PC-9 (cell line): ENCODE measurements at regions not wholly inside any gene's neighbourhood (a gene's known extent, or its start where the extent isn't known, plus 50 kb on each side); places are given as distances from the start of the nearest gene placed in this dataset.

Source experiments
- BruUV-seq: library from RNA; stranded (reverse); fragments of 400-500 nt; replicated peaks from 2 replicates; lab custom pipeline; 2021; lab: Mats Ljungman, UMichigan
- CTCF ChIA-PET: fragments of 300-600 bp; sonication (Branson Sonifier 250); formaldehyde crosslinking; loops from one replicate; lab custom pipeline; 2022; ENCODE audit warnings: antibody characterized with exemption; lab: Charles Lee
- POLR2A ChIA-PET: fragments of 300-600 bp; sonication (Branson Sonifier 250); formaldehyde crosslinking; loops from one replicate; lab custom pipeline; 2022; ENCODE audit warnings: antibody characterized with exemption; ENCODE audit not compliant: unreplicated experiment; lab: Charles Lee
- DNase-seq, 2 experiments: peaks; one replicate each; pipeline versions ENCODE4 v3.0.0 to v3.0.0-alpha.2; 2015 to 2022; ENCODE audit warnings: mixed read lengths in 1 of 2
- H2AFZ ChIP-seq: fragments of 200-600 bp; sonication (generic); 2 replicates; pipeline ENCODE4 v1.8.1; 2017; ENCODE audit warnings: antibody characterized with exemption
- H3F3A ChIP-seq: fragments of 200-600 bp; sonication (generic); 2 replicates; pipeline ENCODE4 v1.8.1; 2017; ENCODE audit warnings: antibody characterized with exemption, mild to moderate bottlenecking, low read depth; ENCODE audit not compliant: insufficient read depth
- H3K27ac ChIP-seq: fragments of 200-600 bp; sonication (generic); 2 replicates; pipeline ENCODE4 v1.6.1; 2016; ENCODE audit warnings: mixed run types
- H3K27me3 ChIP-seq: fragments of 200-600 bp; sonication (generic); 2 replicates; pipeline ENCODE4 v1.6.1; 2016; ENCODE audit warnings: low read depth, mixed run types; ENCODE audit not compliant: insufficient read depth
- H3K36me3 ChIP-seq: fragments of 200-600 bp; sonication (generic); 2 replicates; pipeline ENCODE4 v1.6.1; 2016; ENCODE audit warnings: low read depth, mixed run types
- H3K4me1 ChIP-seq: fragments of 200-600 bp; sonication (generic); replicated peaks from 2 replicates; pipeline ENCODE4 v1.6.1; 2016; ENCODE audit warnings: mixed run types; ENCODE audit not compliant: insufficient read depth
- H3K4me2 ChIP-seq: fragments of 200-600 bp; sonication (generic); 2 replicates; pipeline ENCODE4 v1.6.1; 2017; ENCODE audit warnings: mixed run types
- H3K4me3 ChIP-seq: fragments of 200-600 bp; sonication (generic); 2 replicates; pipeline ENCODE4 v1.6.1; 2016; ENCODE audit warnings: mixed run types
- H3K79me2 ChIP-seq: fragments of 200-600 bp; sonication (generic); 2 replicates; pipeline ENCODE4 v1.6.1; 2017; ENCODE audit warnings: low read depth, mixed run types
- H3K9me2 ChIP-seq: fragments of 200-600 bp; sonication (generic); 2 replicates; pipeline ENCODE4 v1.8.1; 2017; ENCODE audit warnings: mild to moderate bottlenecking; ENCODE audit not compliant: insufficient read depth
- H3K9me3 ChIP-seq: fragments of 200-600 bp; sonication (generic); 2 replicates; pipeline ENCODE4 v1.8.1; 2016; ENCODE audit warnings: low read depth; ENCODE audit not compliant: insufficient read depth
- H4K20me1 ChIP-seq: fragments of 200-600 bp; sonication (generic); 2 replicates; pipeline ENCODE4 v1.8.1; 2017; ENCODE audit not compliant: insufficient read depth
- EZH2 ChIP-seq: fragments of 200-600 bp; sonication (generic); IDR thresholded peaks from 2 replicates; pipeline ENCODE4 v1.8.0; 2017; ENCODE audit warnings: antibody characterized with exemption, low read depth
- intact Hi-C: fragments of 100-400 bp; cut with micrococcal nuclease; formaldehyde crosslinking; loops from one replicate; pipeline ENCODE4 v1.10.0; 2022; ENCODE audit not compliant: unreplicated experiment
- TF ChIP-seq, protein P1 (sequence below): fragments of 200-600 bp; sonication (generic); conservative IDR thresholded peaks from 2 replicates; pipeline ENCODE4 v1.6.1; 2017; ENCODE audit warnings: mixed run types, antibody characterized with exemption, mild to moderate bottlenecking, moderate library complexity

GRCh38 chr1:43054961-43055360 lies 96.3 kb upstream of the SLC2A1 start:
- H3K9me2 ChIP-seq, result no peaks in the 10 kb centered on the region
- H3K79me2 ChIP-seq, result no peaks in the 10 kb centered on the region
- H3K27ac ChIP-seq, result no peak overlapping the region
- H3K4me3 ChIP-seq, result no peak overlapping the region
- no peaks in the 10 kb centered on the region for H3F3A ChIP-seq
- DNase-seq, result no peak
- no peaks in the 10 kb centered on the region for H3K9me3 ChIP-seq
- no peaks in the 10 kb centered on the region for H4K20me1 ChIP-seq
- TF ChIP-seq, protein P1, sequence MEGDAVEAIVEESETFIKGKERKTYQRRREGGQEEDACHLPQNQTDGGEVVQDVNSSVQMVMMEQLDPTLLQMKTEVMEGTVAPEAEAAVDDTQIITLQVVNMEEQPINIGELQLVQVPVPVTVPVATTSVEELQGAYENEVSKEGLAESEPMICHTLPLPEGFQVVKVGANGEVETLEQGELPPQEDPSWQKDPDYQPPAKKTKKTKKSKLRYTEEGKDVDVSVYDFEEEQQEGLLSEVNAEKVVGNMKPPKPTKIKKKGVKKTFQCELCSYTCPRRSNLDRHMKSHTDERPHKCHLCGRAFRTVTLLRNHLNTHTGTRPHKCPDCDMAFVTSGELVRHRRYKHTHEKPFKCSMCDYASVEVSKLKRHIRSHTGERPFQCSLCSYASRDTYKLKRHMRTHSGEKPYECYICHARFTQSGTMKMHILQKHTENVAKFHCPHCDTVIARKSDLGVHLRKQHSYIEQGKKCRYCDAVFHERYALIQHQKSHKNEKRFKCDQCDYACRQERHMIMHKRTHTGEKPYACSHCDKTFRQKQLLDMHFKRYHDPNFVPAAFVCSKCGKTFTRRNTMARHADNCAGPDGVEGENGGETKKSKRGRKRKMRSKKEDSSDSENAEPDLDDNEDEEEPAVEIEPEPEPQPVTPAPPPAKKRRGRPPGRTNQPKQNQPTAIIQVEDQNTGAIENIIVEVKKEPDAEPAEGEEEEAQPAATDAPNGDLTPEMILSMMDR, result no peak
- TF ChIP-seq EZH2, result no peak
- ChIA-PET POLR2A (no interaction called here), CTCF (interaction anchor here (0.7 kb wide), 1 partner anchor 1494 kb away, joined by 3 read pairs; no protein-coding TSS in a partner anchor)
- no TSS peak for BruUV-seq
- H3K4me2 ChIP-seq, result no peak overlapping the region
- intact Hi-C loops, result no loop called here
- H3K4me1 ChIP-seq, result no peaks in the 10 kb centered on the region
- no peak overlapping the region for H2AFZ ChIP-seq
- no peaks in the 10 kb centered on the region for H3K27me3 ChIP-seq
- H3K36me3 ChIP-seq, result no peaks in the 10 kb centered on the region

GRCh38 chr1:43052786-43053439 lies 94.2 kb upstream of the SLC2A1 start:
- DNase-seq, result no peak
- TF ChIP-seq, protein P1, result no peak
- TF ChIP-seq EZH2, result no peak
- no peaks in the 10 kb centered on the region for H3K4me1 ChIP-seq
- ChIA-PET POLR2A (interaction anchor here (0.6 kb wide), 1 partner anchor 494 kb away, joined by 7 read pairs; no protein-coding TSS in a partner anchor), CTCF (no interaction called here)
- H3K4me2 ChIP-seq, result no peak overlapping the region
- H3K27me3 ChIP-seq, result no peaks in the 10 kb centered on the region
- no peaks in the 10 kb centered on the region for H3K9me2 ChIP-seq
- H2AFZ ChIP-seq, result no peak overlapping the region
- H3K4me3 ChIP-seq, result no peak overlapping the region
- H3K27ac ChIP-seq, result no peak overlapping the region
- H3K79me2 ChIP-seq, result no peaks in the 10 kb centered on the region
- H3K9me3 ChIP-seq, result no peaks in the 10 kb centered on the region
- H3K36me3 ChIP-seq, result no peaks in the 10 kb centered on the region
- H3F3A ChIP-seq, result no peaks in the 10 kb centered on the region
- no TSS peak for BruUV-seq
- H4K20me1 ChIP-seq, result no peaks in the 10 kb centered on the region
- intact Hi-C loops, result no loop called here

GRCh38 chr1:43052322-43052721 lies 93.7 kb upstream of the SLC2A1 start:
- Histone ChIP-seq H3F3A (no peaks in the 10 kb centered on the region), H3K9me2 (no peaks in the 10 kb centered on the region), H3K9me3 (no peaks in the 10 kb centered on the region), H3K27me3 (no peaks in the 10 kb centered on the region), H3K79me2 (no peaks in the 10 kb centered on the region), H3K4me1 (no peaks in the 10 kb centered on the region), H3K36me3 (no peaks in the 10 kb centered on the region), H2AFZ (no peak overlapping the region), H4K20me1 (no peaks in the 10 kb centered on the region), H3K4me3 (no peak overlapping the region), H3K27ac (no peak overlapping the region), H3K4me2 (no peak overlapping the region)
- no TSS peak for BruUV-seq
- intact Hi-C loops, result no loop called here
- no peak for DNase-seq
- no peak for TF ChIP-seq EZH2
- TF ChIP-seq, protein P1, result no peak
- POLR2A ChIA-PET, result no interaction called here
- CTCF ChIA-PET, result no interaction called here
